ENCODE measurements at regions not wholly inside any gene's neighbourhood (a gene's known extent, or its start where the extent isn't known, plus 50 kb on each side); places are given as distances from the start of the nearest gene placed in this dataset.
"Not testable (repeated sequence)": the region's sequence is repeated elsewhere in the genome, so short reads cannot be mapped to it uniquely, and the experiment has no call there.

DNA sequence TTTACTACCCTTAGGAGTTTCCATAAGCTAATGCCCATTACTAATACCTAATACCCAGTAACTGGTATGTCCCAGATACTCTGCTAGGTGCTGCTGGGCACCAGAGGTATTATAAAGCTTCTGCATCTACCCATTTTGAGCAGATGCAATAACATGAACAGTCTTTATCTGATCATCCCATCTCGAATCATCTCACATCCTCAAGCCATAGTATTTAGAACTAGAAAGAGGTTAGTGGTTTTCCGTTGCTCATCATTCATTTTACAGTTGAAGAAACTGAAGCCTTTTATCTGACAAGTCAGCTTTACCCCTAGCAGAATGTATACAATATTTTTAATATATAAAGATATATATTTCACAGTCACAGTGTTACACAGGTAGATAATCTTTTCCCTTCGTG, 99.1 kb upstream of the TCF4 start:
- no peak for DNase-seq

DNA sequence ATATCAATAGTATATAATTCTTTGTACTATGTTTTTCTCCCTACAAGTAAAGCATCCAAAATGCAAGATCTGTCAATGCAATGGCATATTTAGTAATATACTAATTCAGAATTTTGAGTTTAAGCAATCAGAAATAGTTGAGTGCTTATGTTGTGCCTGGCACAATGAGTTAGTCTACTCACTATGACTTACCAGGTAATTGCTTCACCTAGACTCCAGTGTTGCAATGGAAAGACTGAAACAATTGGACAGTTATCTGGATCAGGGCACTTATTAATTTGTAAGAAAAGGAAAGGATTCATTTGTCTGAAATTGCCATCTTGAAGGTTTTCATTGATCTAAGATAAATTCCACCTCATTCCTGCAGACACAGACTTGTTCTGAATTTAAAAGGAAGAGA, 97.6 kb upstream of the TCF4 start:
- DNase-seq = no peak

DNA sequence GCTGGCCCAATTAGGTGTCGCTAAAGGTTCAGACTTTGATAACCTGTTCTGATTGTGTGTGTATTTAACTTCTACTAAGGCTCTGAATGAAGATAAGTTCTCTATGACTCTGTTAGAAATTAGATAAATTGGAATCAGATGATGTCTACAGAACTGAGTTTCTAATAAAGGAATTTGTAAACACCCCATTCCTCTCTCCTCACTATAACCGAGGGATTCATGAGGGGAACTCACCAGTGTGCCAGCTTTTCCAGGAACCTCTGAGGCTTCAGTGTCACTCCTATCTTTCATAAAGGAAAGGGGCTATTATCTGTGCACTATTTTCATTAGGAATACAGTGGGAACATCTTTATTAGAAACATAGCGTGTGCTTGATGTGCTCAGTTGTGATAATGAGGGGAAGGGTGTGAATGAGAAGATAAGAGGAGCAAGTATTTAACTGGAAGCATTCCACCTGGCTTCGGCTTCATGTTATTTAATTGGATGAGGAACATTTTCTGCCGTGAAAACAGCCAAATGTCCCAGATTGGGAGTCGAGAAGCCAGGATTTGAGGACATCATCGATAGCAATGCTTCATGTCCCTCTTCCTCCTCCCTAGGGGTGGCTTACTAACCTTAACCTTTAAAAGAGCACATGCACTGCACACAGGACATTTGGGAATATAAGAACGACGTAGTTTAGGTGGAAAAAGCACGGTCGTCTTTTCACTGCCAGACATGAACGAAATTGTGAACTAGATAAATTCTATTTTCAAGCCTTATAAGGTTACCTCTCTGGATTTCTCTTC, 84.8 kb upstream of the TCF4 start:
- DNase-seq = no peak

DNA sequence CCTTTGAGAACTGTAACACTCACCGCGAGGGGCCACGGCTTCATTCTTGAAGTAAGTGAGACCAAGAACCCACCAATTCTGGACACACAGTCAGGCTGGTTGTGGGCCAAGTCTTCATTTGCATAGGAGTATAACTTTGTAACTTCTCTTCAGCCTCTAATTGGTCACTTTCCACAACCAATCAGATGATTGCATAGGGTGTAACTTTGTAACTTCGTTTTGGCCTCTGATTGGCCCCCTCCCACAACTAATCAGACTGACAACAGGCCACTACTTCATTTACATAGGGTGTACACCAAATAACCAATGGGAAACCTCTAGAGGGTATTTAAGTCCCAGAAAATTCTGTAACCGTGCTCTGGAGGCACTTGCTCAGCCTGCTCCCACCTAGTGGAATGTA, 77.5 kb upstream of the TCF4 start:
- DNase-seq = no peak

DNA sequence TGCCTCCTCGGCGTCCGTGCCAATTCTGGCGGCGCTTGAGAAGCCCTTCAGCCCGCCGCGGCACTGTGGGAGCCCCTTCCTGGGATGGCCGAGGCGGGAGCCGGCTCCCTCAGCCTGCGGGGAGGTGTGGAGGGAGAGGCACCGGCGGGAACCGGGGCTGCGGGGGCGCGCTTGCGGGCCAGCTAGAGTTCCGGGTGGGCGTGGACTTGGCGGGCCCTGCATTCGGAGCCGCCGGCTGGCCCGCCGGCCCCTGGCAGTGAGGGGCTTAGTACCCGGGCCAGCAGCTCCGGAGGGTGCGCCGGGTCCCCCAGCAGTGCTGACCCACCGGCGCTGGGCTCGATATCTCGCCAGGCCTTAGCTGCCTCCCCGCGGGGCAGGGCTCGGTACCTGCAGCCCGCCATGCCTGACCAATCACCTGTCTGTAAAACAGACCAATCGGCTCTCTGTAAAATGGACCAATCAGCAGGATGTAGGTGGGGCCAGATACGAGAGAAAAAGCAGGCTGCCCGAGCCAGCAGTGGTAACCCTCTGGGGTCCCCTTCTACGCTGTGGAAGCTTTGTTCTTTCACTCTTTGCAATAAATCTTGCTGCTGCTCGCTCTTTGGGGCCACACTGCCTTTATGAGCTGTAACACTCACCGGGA, 76.9 kb upstream of the TCF4 start:
- DNase-seq = not testable (repeated sequence)

DNA sequence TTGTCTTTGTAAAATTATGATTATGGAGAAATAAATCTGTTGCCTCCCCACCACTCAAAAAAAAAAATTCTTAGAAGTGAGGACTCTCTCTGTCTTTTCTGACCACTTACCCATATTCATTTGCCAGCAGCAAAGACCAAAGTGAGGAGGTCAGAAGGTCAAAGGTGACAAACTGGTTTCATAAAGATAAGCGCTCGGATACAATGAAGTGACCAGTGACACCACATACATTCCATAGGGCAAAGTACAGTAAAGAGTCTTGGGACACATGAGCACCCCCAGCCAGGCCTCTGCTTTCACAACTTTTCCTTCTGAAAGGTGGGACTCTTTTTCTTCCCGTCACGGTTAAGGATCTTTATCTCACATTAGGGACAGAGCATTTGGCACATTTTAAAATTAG, 75.9 kb upstream of the TCF4 start:
- DNase-seq = no peak

DNA sequence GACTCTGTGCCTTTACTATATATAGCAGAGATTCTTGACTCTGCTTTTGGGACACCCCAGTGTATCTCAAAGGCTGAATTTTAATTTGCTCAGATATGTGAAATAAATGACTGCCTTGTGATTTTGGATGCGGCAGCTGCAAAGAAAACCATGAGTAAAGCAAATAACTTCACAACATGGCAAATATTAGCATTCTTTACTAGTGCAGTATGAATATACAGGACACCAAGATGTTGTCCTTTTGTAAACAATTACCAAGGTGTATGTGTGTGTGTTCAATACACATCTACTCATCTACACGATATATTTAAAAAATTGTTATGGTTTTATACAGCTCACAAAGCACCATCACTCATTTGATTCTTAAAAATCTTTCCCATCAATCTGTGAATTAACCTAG, 70.6 kb upstream of the TCF4 start:
- DNase-seq = no peak

DNA sequence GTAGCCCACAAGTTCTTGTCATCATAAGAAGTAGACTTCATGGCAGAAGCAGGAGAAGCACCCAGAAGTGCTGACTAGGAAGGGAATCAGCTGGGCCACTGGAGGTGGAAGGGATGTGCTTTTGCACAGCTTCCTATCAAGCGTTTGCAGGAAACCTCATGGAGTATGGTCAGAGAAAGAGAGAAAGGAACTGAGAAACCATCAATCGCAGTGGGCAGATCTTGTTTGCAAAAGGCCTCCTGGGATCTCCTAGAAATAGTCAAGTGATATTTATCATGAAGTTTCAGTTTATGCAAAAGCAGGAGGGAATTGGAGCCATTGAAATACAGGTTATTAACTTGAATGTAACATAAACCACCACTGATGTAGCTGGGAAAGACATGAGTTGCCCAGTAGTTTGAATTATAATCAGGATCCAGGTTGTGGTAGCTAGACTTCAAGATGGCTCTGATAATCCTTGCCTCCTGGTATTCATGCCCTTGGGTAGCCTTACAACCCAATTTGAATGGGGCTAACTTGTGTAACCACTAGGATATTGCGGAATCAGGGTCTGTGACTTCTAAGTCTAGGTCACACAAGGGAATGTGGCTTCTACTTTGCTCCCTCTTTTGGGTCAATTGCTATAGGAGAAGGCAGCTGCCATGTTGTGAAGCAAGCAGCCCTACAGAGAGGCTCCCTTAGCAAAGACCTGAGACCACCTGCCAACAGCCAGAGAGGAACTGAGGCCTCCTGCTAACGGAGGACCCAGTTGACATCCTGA, 69.8 kb upstream of the TCF4 start:
- no peak for DNase-seq

DNA sequence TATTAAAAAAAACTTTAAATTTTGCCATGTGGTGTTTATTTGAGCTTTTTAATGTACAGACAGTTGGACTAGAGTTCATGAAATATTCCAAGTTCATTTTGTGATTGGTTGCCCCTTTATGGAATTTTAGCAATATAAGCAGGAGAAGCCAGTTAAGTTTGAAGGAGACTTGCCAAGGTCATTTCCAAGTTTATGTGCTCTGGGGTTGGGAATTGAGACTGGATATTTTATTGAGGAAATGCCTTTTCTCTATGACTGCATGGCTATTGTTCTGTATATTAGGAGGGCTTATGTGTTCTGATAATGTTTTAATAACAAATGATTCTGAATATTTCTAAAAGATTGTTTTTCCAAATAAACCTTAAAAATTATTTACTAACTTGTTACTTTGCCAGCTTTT, 67.0 kb upstream of the TCF4 start:
- DNase-seq = no peak

DNA sequence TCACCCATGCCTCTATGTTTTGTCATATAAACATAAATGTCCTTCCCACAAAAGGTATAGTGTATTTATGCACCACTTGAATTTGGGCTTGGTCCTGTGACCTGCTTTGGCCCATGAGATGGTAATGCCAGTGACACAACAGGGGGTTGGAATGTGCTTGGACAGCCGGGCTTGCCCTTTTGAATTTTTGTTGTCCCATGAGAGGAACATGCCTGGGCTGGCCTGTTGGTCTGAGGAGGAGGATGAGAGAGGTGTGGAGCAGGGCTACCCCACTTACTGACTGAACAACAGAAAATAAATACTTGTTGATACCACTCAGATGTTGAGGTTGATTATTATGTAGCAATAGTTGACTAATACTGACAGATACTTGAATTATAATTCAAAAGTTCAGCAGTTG, 63.2 kb upstream of the TCF4 start:
- DNase-seq = no peak

DNA sequence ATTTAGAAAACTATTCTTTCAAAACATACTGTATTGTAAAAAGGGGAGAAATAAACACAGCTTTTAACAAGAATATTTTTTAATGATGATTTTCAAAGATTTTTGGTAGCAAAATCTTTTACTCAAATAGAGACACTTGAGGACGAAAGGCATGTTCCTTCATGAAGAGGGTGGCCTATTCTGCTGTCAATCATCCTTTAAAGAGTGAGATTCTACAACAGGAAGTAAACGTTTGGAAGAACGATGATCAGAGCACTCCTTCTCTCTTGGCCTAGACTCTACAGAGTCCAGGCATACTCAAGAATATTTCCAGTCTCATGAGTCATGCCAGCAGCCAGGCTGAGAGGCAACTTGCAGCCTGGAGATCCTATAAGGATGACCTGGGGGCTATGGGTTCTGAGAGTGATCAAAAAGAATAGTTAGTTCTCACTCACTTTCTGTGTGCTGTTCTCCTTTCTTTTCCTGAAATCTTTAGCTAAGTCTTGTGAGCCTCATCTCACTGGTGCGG, 62.4 kb upstream of the TCF4 start:
- no peak for DNase-seq

DNA sequence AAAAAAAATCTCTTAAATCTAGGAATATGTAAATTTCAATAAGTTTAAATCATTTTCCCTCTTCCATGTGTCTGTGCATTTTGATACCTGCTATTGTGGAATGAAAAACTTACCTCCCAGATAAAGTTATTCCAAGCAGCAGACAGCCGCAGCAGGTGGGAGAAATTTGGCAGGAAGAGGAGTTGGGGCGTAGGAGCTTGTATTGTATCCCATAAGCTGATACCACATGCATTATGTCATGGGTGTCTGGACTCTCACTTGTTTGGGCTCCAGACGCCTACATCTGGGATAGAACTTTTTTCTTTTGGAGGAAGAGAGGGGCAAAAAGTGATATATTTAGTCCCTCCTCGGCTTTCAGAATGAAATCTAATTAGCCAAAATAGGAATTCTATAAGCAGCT, 59.3 kb upstream of the TCF4 start:
- no peak for DNase-seq

DNA sequence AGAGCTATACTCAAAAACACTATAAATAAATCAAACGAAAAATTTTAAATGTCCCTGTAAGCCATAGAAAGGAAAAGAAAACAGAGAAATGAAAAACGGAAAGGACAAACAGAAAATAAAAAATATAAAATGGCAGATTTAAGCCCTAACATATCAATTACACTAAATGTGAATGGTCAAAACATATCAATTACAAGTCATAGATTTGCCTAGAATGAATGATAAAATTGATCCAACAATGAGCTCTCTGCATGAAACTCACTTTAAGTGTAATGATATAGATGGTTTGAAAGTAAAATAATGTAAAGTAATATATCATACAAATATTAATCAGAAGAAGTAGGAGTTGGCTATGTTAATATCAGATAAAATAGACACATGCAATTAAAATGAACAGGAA, 54.2 kb upstream of the TCF4 start:
- DNase-seq = no peak

DNA sequence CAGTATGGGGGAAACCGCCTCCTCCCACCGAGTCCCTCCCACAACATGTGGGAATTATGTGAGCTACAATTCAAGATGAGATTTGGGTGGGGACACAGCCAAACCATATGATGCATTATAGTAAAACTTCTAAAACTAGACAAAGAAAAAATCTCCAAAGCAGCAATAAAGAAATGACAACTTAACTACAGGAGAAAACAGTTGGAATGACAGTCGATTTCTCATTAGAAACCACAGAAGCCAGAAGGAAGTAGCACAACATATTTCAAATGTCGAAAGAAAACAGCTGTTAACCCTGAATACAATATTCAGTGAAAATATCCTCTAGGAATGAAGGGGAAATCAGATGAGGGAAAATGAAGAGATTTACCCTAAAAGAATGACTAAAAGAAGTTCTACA, 53.5 kb upstream of the TCF4 start:
- no peak for DNase-seq

Data from NCI-H748 treated with DMSO at 0.1 percent for 48 hours (cell line).